ENCODE measurements at regions not wholly inside any gene's neighbourhood (a gene's known extent, or its start where the extent isn't known, plus 50 kb on each side); places are given as distances from the start of the nearest gene placed in this dataset.
"Not testable (repeated sequence)": the region's sequence is repeated elsewhere in the genome, so short reads cannot be mapped to it uniquely, and the experiment has no call there.

DNA sequence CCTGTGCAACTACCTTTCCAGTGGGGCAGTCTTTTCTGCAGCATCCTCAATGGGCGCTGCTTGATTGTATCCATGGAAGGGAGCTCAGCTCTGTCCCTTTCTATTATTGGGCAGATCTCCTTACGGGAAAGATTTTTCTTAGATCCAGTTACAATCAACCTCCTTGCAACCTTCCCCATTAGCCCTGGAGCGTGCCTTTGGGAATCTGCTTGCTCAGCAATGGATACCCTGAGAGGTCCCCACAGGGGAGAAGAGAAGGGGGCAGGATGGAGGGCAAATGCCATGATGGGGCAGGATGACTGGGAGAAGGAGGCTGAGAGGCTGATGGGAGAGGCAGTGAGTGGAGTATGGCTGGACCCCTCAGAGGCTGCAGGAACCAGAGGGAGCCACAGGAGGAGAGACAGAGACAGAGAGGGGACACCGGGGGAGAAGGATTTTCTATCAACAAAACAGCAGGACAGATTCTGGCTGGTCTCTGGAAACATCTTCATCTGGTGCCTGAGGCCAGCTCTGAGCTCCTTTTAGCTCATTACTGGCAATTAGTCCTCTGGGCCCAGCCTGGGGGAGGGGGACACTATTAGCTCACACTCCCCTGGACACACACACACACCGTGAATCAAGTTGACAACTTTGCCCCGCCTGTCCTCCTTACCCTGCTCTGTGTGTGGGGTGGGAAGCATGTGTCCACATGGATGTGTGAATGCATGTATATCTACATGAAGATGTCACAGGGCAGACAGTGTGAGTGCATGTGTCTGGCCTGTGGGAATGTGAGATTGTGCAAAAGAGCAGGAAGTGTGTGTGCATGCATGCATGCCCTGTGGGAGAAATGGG lies 80.8 kb upstream of the PAX2 start:
- DNase-seq: no peak

- not testable (repeated sequence) for DNase-seq
These were observed 78.7 kb upstream of the PAX2 start for GRCh38 chr10:100666634-100667033.

DNA sequence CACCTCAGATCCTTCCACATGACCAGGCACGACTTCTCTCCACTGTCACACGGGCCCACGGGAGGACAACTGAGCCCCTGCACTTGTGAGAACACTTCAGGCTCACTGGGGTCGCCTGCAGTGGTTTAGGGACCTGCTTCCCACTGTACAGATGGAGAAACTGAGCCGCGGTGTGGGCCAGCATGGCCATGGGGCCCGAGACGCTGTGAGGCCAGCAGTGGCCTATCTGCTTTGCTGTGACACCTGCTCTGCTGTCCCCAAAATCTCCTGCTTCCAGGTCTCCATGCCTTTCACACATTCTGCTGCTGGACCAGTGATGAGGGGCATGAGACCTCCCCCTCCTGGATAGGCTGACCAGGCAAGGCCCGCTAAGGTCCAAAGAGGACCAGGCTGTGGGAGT lies 75.8 kb upstream of the PAX2 start:
- DNase-seq: no peak

GRCh38 chr10:100670368-100670767 lies 75.0 kb upstream of the PAX2 start:
- DNase-seq: no peak

DNA sequence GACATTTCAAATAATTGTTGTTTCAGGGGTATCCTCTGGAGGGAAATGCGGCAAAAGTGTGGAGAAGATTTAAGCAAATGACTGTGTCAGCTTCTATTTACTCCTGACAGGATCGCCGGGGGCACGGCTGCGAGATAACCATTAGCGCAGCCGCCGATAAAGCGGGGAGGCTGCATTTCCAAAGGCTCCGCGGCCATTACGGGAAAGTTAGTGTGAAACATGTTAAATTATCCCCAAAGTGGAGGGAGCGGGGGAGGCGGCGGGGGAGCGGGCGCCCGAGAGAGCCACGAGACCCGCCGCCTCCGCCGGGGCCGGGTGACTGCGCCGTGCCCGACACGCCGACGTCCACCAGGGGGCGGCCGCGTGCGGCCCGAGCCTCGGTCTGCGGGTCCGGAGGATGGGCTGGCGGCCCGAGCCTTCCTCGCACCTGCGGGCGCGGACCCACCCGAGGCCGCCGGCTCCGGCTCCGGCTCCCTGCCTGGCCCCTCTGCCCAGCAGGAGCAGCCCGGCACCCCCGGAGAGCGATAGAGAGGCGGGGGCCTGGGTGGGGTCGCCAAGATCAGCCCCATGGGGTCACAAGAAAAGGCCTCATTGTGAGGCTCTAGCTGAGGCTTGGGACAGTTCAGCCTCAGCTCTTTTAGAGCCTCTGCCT lies 74.4 kb upstream of the PAX2 start:
- DNase-seq: peak; percentile 74 to 75

DNA sequence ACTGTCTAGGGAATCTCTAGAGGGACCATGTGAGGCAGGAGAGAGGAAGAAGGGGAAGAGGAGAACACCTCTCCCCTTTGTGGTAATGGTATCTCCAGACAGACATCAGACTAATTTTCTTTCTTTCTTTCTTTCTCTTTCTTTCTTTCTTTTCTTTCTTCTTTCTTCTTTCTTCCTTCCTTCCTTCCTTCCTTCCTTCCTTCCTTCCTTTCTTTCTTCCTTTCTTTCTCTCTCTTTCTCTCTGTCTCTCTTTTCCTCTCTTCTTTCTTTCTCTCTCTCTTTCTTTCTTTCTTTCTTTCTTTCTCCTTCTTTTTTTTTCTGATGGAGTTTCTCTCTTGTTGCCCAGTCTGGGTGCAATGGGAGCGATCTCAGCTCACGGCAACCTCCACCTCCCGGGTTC lies 73.2 kb upstream of the PAX2 start:
- no peak for DNase-seq

DNA sequence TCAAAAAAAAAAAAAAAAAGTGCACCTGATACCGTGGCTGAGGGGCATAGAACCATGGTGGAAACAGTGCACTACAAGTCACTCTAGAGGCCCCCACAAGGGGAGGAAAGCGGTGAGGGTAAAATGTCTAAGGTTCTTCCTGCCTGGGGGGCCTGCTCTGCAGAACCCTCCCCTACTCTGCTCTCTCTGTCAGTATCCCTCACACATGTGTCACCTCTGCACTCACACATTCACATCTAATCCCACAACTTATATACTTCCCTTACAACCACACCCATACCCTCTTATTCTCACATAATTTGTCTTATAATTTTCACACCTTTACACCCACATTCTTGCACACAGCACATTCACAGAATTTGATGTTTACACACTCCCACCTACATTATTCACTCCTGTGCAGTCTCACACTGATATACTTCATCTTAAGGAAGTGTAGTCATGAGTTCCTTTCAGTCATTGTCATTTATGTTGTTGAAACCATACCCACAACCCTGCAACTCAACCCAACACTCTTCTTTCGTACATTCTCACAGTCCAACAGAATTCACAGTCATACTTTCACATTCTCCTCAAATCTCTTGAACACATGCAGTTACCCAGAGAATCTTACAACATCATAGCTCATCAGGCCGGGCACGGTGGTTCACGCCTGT lies 68.0 kb upstream of the PAX2 start:
- DNase-seq: no peak

DNA sequence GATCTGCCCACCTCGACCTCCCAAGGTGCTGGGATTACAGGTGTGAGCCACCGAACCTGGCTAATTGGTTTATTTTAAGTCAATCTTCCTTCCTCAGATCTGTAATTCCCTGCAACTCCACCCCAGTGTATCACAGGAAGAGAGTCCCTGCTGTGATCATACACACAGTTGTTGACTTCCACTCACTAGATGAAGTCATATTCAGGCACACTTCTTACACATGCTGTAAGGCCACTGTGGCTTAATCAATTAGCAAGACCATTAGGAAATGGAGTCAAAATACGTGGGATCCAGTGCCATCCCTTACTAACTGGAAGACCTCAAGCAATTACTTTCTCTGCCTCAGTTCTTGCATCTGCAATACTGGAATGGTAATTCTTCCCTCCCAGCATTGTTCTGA lies 66.1 kb upstream of the PAX2 start:
- DNase-seq: no peak

- no peak for DNase-seq
These were observed 62.4 kb upstream of the PAX2 start for GRCh38 chr10:100683004-100683403.

DNA sequence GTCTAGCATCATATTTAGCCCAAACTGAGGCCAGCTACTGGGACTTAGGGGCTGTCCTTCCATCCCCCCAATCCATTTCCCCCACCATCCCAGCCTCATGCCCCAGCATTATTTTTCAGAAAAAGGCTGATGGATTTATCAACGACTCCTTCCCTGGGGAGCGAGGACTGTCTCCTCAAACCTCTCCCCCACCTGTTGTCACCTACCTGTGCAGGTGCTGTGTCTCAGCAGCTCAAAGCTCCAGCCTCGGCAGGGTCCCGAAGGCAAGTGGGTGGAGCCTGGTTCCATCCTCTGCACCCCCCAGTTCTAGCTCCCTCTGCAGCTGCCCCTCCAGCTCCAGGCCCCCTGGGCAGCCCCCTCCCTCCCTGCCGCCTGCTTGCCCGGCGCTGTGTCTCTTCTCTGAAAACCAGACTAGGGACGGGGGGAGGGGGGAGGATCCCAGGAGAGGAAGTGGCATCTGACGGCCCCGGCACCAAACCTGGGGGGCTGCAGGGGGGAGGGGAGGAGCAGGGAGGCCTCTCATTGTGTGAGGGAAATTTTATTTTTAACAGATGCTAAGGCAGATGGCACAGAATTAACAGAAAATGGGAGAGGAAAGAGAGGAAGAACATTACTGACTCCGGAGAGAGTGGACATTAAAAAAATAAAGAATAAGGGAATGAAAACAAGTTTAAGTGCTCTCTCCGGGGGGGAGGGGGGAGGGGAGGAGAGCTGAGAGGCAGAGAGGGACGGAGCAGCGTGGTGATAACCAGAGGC lies 61.7 kb upstream of the PAX2 start:
- DNase-seq: no peak

DNA sequence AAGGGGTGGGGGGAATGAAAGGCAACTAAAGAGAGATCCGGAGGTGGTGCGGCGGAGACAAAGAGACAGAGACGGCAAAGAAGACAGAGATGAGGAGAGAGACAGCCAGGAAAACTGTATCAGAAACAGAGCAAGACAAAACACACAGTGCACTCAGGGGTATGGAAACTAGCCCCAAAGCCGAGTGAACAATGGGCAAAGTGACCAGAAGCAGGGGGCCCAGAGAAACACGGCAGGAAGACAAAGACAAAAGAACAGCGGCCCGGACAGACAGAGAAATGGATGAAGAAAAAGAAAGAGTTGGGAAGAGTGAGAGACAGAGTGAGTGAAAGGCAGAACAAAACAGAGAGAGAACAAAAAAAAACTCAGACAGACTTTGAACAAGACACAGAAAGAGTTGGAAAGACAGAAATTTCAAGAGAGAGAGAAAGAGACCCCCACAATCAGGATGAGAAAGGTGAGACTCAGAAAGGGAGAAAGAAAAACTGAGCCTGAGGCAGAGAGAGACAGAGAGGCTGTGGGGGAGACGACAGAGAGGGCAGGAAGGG lies 60.6 kb upstream of the PAX2 start:
- no peak for DNase-seq

GRCh38 chr10:100685331-100685730 lies 60.1 kb upstream of the PAX2 start:
- DNase-seq: no peak

DNA sequence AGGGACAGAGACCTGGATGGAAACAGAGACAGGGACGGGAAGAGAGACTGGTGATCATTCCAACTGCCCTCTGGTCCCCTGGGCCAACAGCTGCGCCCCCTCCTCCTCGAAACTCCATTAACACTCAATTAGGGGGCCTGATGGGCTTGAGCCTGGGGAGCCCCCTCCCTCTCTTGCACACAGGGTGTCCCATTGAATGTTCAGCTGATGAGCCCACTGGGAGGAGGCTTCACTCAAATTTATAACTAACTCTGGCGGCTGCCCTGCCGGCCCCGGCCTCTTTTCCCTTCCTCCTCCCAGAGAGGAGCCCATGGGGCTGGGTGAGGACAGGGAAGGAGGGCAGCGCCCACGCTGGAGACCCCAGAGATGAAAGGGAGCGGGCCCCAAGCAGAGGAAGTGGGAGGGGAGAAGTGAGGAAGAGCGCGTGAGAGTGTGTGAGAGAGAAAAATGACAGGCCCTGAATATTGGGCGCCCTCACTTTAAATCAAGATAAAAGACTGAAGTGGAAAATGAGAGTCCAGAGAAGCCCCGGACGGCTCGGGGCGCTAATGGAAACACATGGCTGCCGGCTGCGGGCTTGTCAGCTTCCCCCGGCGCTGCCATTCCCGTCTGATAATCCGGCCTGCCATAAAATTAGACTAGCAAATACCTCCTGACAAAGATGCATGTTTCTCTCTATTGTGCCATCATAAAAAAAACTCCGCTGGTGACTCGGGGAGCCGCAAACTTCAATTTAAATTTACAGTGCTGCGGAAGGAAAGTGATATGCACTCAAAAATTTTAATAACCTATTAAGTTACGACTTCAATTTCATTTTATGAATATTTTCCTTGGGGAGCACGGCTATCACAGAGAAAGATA lies 58.0 kb upstream of the PAX2 start:
- no peak for DNase-seq

DNA sequence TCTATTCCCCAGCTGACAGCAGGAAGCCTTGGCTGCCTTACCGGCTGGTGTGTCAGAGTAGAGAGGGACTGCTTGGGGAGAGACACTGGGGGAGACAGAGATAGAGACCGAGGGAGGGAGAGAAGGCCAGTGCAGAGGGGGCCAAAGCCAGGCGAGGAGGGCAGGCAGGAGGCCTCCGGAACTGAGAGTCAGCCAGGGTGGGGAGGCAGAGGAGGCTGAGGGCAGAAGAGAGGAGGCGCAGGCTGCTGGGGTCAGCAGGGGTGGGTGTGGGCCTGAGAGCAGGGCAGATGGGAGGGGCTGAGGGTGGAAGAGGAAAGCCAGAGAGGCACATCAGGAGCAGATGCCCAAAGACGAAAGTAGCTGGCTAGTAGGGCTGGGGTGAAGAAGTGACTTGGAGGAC lies 57.2 kb upstream of the PAX2 start:
- no peak for DNase-seq

DNA sequence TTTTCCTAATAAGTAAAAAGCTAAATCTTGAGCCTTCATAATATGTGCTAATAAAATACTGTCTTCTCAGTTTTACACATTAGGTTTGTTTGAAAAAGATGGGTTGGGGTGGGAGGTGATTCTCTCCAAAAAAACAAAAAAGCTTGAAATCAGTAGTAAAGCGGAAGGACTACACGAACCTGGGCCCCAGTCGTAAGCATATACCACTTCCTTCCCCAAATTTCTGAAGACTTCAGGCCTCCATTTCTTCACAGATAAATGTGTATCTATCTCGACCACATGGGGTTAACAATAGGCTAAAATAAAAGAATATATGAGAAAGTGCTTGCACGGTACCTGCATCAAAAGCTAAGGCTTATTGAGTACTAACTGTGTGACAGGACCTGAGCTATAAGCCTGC lies 51.6 kb upstream of the PAX2 start:
- DNase-seq: no peak

Measured in activated CD4-positive, alpha-beta T cell treated with anti-CD3 and anti-CD28 coated beads, Interleukin-2, amount 50 U/mL, for 48 hours (primary cell).